HL-60 (cell line): ENCODE measurements at regions not wholly inside any gene's neighbourhood (a gene's known extent, or its start where the extent isn't known, plus 50 kb on each side); places are given as distances from the start of the nearest gene placed in this dataset.

Experiments
- DNase-seq, 2 experiments: peaks; one replicate each; pipeline ENCODE4 v3.0.0-alpha.2; 2010 to 2020; ENCODE audit warnings: low read depth in 1 of 2, low spot score in 1 of 2
- H3K27ac ChIP-seq: fragments of 250-450 bp; sonication (Bioruptor Pico); replicated peaks from 2 replicates; pipeline ENCODE4 v1.5.1; 2020; ENCODE audit warnings: mild to moderate bottlenecking, moderate library complexity
- H3K27me3 ChIP-seq: fragments of 250-450 bp; sonication (Bioruptor Pico); 2 replicates; pipeline ENCODE4 v1.5.1; 2021; ENCODE audit warnings: mild to moderate bottlenecking, moderate library complexity; ENCODE audit not compliant: insufficient read depth, poor library complexity, severe bottlenecking
- H3K4me3 ChIP-seq: replicated peaks from 2 replicates; pipeline ENCODE4 v1.5.1; 2011; ENCODE audit warnings: mild to moderate bottlenecking, control low read depth, low read length; ENCODE audit not compliant: insufficient read depth
- GABPA ChIP-seq: IDR thresholded peaks from 2 replicates; pipeline ENCODE4 v1.6.1; 2012; ENCODE audit warnings: low read depth
- POLR2AphosphoS5 ChIP-seq: IDR thresholded peaks from 2 replicates; pipeline ENCODE4 v1.6.1; 2012; ENCODE audit warnings: low read depth
- SPI1 ChIP-seq: IDR thresholded peaks from 2 replicates; pipeline ENCODE4 v1.6.1; 2012; ENCODE audit warnings: low read depth, mild to moderate bottlenecking, borderline replicate concordance
- TF ChIP-seq, protein P1 (sequence below): IDR thresholded peaks from one replicate; pipeline ENCODE4 v1.5.1; 2011; ENCODE audit warnings: low read length, control low read depth, inconsistent platforms; ENCODE audit not compliant: insufficient read depth
- TF ChIP-seq, protein P2 (sequence below): IDR thresholded peaks from 2 replicates; pipeline ENCODE4 v1.6.1; 2012; ENCODE audit warnings: low read depth; ENCODE audit not compliant: insufficient replicate concordance

DNA sequence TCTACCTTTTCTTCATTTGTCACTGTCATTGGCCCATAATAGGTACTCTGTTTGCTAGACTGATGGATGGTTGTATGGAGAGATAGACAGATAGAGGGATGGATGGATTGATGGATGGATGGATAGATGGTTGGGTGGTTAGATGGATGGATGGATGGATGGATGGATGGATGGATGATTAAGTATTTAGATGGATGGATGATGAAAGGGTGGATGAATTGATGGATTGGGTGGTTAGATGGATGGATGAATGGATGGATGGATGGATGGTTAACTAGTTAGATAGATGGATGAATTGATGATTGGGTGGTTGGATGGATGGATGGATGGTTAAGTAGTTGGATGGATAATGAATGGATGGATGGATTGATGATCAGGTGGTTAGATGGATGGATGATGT is 334.7 kb upstream of the AUTS2 start:
- Histone ChIP-seq H3K27me3 (no peaks in the 10 kb centered on the region), H3K27ac (no peak overlapping the region), H3K4me3 (no peak overlapping the region)
- DNase-seq: no peak
- TF ChIP-seq, protein P1, sequence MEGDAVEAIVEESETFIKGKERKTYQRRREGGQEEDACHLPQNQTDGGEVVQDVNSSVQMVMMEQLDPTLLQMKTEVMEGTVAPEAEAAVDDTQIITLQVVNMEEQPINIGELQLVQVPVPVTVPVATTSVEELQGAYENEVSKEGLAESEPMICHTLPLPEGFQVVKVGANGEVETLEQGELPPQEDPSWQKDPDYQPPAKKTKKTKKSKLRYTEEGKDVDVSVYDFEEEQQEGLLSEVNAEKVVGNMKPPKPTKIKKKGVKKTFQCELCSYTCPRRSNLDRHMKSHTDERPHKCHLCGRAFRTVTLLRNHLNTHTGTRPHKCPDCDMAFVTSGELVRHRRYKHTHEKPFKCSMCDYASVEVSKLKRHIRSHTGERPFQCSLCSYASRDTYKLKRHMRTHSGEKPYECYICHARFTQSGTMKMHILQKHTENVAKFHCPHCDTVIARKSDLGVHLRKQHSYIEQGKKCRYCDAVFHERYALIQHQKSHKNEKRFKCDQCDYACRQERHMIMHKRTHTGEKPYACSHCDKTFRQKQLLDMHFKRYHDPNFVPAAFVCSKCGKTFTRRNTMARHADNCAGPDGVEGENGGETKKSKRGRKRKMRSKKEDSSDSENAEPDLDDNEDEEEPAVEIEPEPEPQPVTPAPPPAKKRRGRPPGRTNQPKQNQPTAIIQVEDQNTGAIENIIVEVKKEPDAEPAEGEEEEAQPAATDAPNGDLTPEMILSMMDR: no peak
- TF ChIP-seq, protein P2, sequence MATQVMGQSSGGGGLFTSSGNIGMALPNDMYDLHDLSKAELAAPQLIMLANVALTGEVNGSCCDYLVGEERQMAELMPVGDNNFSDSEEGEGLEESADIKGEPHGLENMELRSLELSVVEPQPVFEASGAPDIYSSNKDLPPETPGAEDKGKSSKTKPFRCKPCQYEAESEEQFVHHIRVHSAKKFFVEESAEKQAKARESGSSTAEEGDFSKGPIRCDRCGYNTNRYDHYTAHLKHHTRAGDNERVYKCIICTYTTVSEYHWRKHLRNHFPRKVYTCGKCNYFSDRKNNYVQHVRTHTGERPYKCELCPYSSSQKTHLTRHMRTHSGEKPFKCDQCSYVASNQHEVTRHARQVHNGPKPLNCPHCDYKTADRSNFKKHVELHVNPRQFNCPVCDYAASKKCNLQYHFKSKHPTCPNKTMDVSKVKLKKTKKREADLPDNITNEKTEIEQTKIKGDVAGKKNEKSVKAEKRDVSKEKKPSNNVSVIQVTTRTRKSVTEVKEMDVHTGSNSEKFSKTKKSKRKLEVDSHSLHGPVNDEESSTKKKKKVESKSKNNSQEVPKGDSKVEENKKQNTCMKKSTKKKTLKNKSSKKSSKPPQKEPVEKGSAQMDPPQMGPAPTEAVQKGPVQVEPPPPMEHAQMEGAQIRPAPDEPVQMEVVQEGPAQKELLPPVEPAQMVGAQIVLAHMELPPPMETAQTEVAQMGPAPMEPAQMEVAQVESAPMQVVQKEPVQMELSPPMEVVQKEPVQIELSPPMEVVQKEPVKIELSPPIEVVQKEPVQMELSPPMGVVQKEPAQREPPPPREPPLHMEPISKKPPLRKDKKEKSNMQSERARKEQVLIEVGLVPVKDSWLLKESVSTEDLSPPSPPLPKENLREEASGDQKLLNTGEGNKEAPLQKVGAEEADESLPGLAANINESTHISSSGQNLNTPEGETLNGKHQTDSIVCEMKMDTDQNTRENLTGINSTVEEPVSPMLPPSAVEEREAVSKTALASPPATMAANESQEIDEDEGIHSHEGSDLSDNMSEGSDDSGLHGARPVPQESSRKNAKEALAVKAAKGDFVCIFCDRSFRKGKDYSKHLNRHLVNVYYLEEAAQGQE: no peak
- TF ChIP-seq POLR2AphosphoS5 (no peak), SPI1 (no peak)

DNA sequence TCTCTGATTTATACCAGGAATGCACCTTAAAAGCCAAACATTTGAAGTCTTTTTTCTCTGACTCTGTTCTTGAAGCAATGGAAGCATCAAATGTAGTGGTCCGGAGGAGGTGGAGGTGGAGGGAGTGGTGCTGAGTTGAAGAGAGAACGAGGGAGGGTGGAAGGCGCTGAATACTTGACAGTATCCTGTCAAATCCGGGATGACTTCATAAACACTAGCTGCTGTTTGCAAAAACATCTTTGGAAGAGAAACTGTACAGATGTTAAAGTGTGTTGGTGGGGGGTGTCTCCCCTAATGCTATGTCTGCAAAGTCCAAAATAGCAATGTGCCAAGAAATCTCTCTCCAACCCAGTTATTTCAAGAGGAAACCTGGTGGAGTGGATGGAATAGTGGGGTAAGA is 328.5 kb upstream of the AUTS2 start:
- no peak for DNase-seq

DNA sequence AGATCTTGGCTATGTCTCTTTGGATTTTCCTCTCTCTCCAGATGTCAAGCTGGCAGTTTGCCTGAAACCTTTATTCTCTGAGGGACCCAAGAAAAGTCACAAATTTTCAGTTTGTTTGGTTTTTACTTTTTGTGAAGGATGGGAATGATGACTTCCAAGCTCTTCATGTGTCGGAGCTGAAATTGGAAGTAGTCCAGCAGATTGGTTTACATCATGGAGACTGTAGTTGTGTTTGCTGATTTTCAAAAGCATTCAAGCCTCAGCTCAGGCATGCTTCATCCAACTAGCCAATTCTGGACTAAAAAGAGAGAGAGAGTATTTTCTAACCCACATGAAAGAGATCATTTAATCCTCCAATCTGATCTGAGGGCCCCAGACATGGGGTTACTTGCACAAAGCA is 326.2 kb upstream of the AUTS2 start:
- TF ChIP-seq POLR2AphosphoS5: no peak
- TF ChIP-seq, protein P1: no peak
- no peak for TF ChIP-seq GABPA
- TF ChIP-seq, protein P2: no peak
- no peak for TF ChIP-seq SPI1
- no peak overlapping the region for H3K4me3 ChIP-seq
- H3K27me3 ChIP-seq: peaks cover 2% of the 10 kb centered on the region
- H3K27ac ChIP-seq: no peak overlapping the region
- no peak for DNase-seq

More for the DNA sequence above, 328.5 kb upstream of the AUTS2 start:
- TF ChIP-seq, protein P2: no peak
- TF ChIP-seq GABPA: no peak
- TF ChIP-seq, protein P1: no peak
- TF ChIP-seq POLR2AphosphoS5: no peak
- no peak for TF ChIP-seq SPI1
- H3K4me3 ChIP-seq: no peak overlapping the region
- peaks cover 2% of the 10 kb centered on the region for H3K27me3 ChIP-seq
- H3K27ac ChIP-seq: no peak overlapping the region
